Epidermal melanocyte (primary cell): ENCODE measurements at regions not wholly inside any gene's neighbourhood (a gene's known extent, or its start where the extent isn't known, plus 50 kb on each side); places are given as distances from the start of the nearest gene placed in this dataset.

ENCODE experiments used
- DNase-seq: peaks from one replicate; pipeline ENCODE4 v3.0.0; 2011; ENCODE audit warnings: low spot score; ENCODE audit not compliant: insufficient read length

GRCh38 chr5:4766101-4766500 lies 374.0 kb upstream of the ADAMTS16 start:
- no peak for DNase-seq

GRCh38 chr5:4772591-4772990 lies 367.5 kb upstream of the ADAMTS16 start:
- no peak for DNase-seq

DNA sequence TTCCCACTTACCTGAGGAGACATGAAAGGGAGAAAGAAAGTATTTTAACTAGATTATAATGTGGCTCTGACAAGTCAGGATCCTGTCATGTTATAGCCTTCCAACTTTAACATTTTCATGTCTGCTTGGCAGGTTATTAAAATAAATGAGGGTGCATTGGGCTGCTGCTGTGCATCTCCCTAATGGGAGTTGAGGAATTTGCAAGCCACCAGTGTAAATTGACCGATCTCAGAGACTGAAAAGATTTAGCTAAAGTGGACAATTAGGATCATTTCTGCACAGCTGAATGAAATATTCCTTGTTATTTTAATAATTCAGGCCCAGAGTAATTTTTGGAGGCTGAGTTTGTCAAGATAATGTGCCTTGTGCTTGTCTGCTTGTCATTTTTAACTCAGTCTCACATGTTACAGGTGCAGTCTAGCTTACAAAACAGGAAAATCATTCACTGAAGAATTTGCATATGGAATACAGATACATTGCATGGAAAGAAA lies 366.3 kb upstream of the ADAMTS16 start:
- no peak for DNase-seq

GRCh38 chr5:4777435-4777834 lies 362.7 kb upstream of the ADAMTS16 start:
- DNase-seq = no peak

GRCh38 chr5:4780633-4781032 lies 359.5 kb upstream of the ADAMTS16 start:
- DNase-seq = no peak

DNA sequence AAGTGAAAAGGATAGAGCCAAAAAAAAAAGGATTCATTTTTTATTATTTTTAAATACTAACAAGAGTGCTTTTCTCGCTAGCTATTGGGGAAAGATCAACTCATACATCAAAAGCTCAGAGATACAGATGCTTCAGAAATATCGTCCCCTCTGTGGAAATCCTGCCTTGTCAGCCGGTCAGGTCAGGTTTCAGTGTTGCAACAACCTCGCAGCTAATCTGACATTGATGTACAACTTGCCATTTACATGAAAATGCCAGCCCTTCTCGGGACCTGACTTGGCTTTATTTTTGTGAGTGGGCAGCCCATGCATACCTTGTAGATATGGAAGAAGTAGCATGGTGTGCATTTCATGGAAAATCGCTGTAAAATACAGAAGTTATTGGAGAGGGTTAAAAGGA lies 358.8 kb upstream of the ADAMTS16 start:
- DNase-seq = no peak

DNA sequence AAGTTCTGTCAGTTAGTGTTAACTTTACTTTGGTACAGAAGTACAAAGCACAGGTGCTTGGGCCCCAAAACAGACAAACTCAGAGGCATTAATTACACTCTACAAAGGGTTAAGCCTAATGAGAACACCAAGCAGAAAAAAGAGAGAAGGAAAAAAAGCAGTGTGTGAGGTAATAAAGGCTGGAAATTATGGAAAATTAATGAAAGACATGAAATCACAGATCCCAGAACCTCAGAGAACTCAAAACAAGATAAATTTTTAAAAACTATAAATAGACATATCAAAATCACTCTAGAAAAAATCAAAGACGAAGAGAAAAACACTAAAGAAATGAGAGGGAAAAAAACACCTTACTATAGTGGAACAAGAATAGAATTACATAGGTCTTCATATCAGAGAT lies 354.2 kb upstream of the ADAMTS16 start:
- DNase-seq = no peak

GRCh38 chr5:4797445-4797844 lies 342.7 kb upstream of the ADAMTS16 start:
- DNase-seq = no peak

DNA sequence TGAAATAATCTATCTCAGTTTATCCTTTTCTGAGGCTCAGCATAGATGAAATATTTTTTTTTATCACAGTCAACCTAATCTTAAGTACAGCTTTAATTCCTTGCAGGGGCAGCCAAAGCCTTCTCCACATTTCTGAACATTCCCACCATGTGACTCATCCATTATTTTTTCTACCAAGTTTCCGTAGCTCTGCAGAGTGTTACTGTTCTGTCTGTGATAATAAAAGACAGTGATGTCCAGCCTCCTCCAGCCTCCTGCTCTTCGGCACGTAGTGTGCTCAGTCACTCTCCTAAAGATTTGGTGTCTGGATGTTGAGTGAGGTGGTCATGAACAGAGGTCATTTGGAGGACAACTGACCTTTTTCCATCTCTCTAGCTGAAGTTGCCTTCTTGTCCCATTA lies 338.1 kb upstream of the ADAMTS16 start:
- DNase-seq = no peak

- no peak for DNase-seq
Measured at GRCh38 chr5:4804691-4805360, 335.3 kb upstream of the ADAMTS16 start.

DNA sequence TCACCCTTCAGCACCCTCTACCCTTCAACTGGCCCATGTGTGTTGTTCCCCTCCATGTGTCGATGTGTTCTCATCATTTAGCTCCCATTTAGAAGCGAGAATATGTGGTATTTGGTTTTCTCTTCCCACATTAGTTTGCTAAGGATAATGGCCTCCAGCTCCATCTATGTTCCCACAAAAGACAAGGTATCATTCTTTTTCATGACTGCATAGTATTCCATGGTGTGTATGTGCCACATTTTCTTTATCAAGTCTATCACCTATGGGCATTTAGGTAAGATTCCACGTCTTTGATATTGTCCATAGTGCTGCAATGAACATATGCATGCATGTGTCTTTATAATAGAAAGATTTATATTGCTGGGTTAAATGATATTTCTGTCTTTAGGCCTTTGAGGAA lies 325.1 kb upstream of the ADAMTS16 start:
- no peak for DNase-seq

DNA sequence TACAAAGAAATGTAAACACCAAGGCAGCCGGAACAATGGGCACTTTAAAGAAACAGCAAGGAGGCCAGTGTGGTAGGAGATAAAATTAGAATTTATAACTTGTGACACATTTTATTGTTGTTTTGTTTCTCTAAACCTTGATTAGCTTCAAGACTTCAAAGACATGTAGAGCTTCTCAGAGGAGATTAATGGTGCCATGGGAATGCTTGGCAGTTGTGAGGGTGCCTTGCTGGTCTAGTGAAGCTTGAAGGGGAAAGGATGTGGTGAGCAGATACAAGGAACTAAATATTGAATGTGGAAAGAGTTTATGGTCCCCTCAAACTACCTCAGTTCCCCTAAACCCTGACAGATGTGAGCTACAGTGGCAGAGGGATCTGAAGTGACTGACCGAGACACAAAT lies 322.4 kb upstream of the ADAMTS16 start:
- DNase-seq = no peak

- no peak for DNase-seq
Measured at GRCh38 chr5:4831325-4831724, 308.8 kb upstream of the ADAMTS16 start.

DNA sequence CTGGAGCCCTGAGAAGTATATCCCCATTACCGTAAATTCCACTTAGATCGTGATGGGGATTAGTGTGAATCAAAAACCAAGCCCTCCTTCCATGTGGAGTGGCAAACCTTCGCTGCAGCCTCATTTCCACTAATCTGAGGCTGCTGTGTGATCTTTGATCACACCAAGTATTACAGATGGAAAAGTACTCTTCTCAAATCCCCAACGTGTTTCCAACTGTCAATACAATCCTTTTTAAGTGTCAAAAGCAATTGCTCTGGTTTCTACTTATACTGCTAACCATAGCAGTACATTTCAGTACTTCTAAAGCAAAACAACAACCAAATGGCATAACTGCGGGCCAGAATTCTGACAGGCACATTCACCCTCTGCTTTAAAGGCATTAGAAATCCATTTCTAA lies 307.7 kb upstream of the ADAMTS16 start:
- DNase-seq = no peak

GRCh38 chr5:4833104-4833738 lies 306.9 kb upstream of the ADAMTS16 start:
- no peak for DNase-seq

GRCh38 chr5:4837489-4838058 lies 302.6 kb upstream of the ADAMTS16 start:
- DNase-seq = no peak

DNA sequence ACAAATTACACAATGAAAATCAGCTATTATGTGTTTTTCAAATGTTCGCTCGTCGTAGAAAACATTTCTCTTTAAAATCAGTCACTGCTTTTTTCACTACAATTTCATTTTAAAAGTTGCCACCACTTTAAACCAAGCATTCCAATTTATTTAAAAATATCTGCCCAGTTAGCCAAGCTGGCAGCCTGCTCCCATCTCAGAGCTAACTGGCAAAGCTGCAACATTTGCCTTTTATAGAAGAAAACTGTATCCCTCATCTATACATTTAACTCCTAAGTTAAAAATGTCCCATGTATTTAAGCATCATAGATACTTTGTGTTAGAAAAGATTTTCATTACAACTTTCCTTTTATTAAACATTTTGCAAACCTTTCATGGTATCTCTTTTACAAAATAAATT lies 294.9 kb upstream of the ADAMTS16 start:
- DNase-seq = no peak

DNA sequence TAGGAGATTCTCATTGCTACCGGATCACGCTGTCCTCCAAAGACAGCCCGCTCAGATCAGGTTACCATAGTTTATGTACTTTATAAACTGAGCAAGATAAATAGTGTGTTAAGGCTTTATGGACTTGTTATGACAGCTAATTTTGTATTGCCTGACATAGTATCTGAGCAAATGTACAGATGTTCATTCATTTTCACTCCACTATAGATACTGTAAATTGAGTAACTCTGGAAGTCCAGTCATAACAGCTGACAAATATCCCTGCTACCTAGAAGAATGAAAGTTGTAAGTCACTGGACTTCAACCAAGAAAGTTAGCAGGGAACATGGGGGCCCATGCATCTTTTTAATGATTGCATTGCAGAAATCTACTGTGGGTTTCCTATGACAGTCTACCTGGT lies 292.4 kb upstream of the ADAMTS16 start:
- no peak for DNase-seq

DNA sequence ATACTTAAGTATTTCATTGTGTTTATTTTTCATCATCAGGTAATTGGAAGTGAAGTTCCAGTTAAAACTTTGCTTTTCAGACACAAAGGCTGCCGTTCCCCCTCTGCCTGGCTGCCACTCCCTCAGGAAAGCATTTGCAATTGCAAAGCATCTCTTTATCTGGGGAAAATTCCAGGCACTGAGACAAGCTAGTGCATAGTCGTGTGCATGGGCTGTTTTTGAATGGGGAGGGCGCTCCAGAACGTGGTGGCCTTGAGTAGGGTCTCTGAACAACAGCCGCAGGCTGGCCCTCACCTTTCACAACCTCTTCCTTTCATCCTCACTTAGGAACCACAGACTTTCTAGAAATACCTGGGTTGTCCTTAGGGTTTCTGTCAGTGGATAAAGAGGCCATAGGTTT lies 285.1 kb upstream of the ADAMTS16 start:
- DNase-seq = no peak

GRCh38 chr5:4855880-4856279 lies 284.2 kb upstream of the ADAMTS16 start:
- no peak for DNase-seq

GRCh38 chr5:4857761-4858160 lies 282.4 kb upstream of the ADAMTS16 start:
- no peak for DNase-seq

- DNase-seq = no peak
Measured at GRCh38 chr5:4859500-4860235, 280.5 kb upstream of the ADAMTS16 start.
